Stimulated activated CD4-positive, alpha-beta T cell treated with anti-CD3 and anti-CD28 coated beads, Interleukin-15, amount 100 ng/mL, for 48 hours (primary cell): ENCODE measurements at regions not wholly inside any gene's neighbourhood (a gene's known extent, or its start where the extent isn't known, plus 50 kb on each side); places are given as distances from the start of the nearest gene placed in this dataset.

Experiments
- DNase-seq, 2 donors: peaks; one replicate each; pipeline ENCODE4 v3.0.0-alpha.2; 2020; ENCODE audit warnings: low read depth in 2 of 2

GRCh38 chr10:33743429-33743857 is 409.0 kb upstream of the NRP1 start:
- no peak for DNase-seq

DNA sequence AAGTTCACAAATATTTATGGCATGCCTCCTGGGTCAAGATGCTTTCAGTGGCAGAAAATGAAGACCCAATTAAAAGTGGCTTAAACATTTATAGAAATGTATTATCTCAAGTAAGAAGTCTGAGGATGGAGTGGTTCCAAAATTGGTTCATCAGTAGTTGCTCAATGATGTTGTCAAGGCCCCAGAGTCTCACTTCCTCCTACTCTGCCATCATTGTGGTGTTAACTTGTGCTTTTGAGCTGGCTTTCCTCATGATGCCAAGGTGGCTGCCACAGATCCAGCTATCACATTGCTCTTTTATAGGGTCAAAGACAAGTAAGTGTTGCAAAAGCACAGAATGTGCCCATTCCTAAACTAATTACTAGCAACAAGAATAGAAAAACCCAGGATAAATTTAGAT is 404.6 kb upstream of the NRP1 start:
- DNase-seq = no peak

DNA sequence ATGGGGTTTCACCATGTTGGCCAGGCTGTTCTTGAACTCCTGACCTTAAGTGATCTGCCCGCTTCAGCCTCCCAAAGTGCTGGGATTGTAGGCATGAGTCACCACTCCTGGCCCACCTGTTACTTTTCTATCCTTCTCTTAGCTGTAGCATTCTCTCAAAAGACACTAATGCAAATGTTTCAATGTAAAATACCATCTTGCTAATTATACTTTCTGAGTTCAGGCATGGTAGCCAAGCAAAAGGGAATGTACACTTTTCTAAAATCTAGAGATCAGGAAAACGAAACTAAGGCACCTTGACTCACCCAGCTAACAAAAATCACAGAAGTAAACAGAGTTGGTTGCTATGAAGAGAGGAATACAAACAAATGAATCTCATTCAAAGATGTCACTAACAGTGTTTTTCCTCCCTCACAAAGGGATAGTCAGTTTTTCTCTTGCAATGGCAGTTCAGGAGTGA is 401.0 kb upstream of the NRP1 start:
- no peak for DNase-seq

DNA sequence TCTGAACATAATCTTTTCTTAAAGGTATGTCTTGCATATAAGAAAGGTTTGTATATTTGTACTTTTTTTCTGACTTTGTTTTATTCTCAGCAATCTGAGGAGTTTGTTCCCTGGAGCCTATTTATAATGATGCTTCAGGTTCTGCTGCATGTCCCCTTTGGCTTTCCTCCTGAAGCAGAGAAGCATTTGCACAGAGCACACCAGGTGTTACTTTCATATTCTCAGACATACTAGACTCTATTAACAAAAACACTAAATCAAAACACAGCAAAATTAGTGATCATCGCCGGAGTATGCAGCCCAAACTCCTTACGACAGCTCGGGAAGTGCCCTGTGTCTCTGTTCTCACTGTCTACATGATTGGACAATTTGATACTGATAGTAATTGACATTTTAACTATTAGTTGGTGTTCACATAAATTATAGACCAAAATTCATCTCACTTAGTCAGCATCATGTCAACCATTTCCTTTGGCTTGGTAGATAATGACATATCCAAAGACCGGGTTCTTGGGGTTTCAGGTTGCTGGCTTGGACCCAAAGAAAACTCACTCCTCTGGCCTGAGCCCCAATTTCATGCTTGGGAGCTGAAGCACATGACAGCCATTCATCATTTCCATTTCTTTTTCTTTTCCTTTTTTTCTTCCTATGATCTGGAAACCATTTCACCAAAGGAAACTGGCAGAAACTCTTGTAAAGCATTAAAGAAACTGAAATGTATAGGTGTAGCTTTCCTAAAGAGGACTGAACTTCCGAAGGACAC is 400.1 kb upstream of the NRP1 start:
- no peak for DNase-seq

DNA sequence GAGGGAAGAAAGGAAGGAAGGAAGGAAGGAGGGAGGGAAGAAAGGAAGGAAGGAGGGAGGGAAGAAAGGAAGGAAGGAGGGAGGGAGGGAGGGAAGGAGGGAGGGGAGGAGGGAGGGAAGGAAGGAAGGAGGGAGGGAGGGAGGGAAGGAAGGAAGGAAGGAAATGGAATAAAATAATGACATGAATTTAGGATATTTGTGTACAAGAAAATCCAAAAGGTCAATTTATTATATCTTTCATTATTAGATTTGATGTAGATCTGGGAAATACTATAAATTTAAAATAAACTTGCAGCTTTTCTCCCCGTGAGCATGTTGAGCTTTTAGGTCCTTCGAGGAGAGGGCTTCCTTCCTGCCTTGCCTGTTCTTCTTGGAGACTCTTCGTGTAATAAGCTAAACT is 398.6 kb upstream of the NRP1 start:
- DNase-seq = no peak

DNA sequence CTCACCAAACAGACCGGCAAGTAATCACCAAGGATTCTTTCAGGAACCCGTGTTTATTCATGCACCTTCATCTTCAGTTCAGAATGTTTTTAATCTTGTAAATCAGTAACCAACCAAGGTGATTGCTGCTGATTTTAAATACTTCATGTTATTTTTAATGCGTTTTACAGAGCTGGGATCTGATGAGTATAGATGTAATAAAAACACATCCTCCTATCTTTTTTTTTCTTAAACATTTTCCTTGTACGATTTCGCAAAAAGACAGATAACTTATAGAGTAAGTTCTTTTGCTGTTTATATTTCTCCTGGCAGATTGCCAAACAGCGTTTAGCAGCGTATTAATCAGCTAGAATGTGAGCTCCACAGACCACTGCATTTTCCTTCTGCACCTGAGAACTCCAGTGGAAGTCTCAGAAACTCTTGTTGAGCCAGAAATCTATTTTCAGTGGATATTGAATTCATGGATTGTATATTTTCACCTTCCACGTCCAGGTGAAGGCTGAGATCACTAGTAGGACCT is 397.8 kb upstream of the NRP1 start:
- DNase-seq = no peak

GRCh38 chr10:33731322-33731721 is 396.9 kb upstream of the NRP1 start:
- no peak for DNase-seq

- no peak for DNase-seq
These were observed 391.0 kb upstream of the NRP1 start for GRCh38 chr10:33725430-33725829.

DNA sequence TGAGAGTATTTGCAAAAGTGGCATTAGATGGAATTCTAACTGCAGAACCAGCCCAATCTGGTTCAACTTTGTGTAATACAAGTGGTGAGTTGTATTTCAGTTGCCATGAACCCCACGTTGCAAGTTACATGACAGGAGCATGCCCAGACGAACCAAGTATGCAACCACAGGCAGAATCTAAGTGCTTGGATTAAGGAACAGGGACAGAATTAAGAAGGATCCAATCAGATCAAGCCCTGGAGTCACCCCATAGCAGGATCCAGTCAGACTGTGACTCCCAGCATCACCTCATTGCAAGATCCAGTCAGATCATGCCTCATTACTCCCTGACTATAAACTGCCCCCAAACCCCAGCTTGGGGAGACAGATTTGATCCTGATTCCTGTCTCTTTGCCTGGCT is 388.7 kb upstream of the NRP1 start:
- no peak for DNase-seq

GRCh38 chr10:33722067-33722466 is 387.6 kb upstream of the NRP1 start:
- DNase-seq = no peak

DNA sequence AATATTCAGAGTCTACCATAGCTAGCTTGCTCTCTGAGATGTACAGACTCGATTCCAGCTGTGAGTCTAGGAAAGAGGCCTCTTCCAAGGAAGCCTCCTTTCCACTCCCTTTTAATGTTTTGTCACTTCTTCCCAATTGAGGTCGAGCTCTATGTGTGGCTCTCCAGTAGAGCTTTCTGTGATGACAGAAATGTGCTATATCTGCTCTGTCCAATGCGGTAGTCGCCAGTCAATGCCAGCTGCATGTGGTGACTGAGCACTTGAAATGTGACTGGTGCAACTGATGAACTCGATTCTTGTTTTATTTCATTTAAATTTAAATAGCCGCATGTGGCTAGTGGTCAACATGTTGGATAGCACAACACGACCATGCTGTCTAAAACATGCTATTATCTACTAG is 387.0 kb upstream of the NRP1 start:
- DNase-seq = no peak

DNA sequence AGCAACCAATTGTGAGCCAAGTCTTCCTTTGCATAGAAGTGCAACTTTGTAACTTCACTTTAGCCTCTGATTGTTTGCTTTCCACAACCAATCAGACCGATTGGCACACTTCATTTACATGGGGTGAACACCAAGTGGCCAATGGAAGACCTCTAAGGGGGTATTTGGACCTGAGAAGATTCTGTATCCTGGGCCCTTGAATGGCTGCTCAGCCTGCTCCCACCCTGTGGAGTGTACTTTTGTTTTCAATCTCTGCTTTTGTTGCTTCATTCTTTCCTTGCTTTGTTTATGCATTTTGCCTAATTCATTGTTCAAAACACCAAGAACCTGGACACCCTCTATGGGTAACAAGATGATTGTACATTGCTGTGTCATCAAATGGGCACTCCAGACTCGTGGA is 385.7 kb upstream of the NRP1 start:
- no peak for DNase-seq

DNA sequence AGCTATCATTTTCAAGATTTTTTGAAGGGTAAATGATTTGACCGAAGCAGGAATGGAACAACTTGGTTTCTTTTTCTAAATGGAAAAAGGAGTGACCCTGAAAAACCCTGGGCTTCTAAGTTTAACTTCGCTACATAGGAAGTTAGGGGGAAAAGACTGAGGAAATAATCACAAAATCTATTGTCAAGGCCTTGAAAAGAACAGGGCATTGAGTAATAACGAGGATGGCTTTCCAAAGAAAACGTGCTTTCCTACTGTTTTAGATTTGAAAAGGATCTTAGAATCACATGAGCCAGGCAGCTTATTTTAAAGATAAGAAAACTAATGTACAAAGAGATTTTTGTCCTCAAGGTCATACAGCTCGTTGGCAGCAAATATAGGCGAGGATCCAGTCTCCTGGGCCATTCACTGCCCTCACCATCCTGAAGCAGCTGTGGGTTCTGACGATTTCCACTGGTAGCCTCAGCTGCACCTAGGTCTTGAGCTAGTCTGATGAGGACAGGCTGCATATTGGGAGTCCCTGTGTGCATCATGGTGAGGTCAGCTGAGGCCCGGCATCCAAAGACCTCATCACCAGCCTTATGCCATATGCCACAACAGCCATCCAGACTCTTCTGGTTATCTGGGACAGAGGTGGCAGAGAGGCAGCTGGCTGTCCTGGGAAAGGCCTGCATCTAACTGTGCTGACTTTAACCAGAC is 384.7 kb upstream of the NRP1 start:
- no peak for DNase-seq

- no peak for DNase-seq
These were observed 382.2 kb upstream of the NRP1 start for GRCh38 chr10:33716501-33717267.

- no peak for DNase-seq
These were observed 381.0 kb upstream of the NRP1 start for GRCh38 chr10:33715303-33715975.

GRCh38 chr10:33712825-33713224 is 378.4 kb upstream of the NRP1 start:
- DNase-seq = no peak

GRCh38 chr10:33710006-33710405 is 375.5 kb upstream of the NRP1 start:
- DNase-seq = no peak

GRCh38 chr10:33709008-33709753 is 374.7 kb upstream of the NRP1 start:
- DNase-seq = no peak

GRCh38 chr10:33708561-33708960 is 374.1 kb upstream of the NRP1 start:
- DNase-seq = no peak

GRCh38 chr10:33706746-33707145 is 372.3 kb upstream of the NRP1 start:
- DNase-seq = no peak

DNA sequence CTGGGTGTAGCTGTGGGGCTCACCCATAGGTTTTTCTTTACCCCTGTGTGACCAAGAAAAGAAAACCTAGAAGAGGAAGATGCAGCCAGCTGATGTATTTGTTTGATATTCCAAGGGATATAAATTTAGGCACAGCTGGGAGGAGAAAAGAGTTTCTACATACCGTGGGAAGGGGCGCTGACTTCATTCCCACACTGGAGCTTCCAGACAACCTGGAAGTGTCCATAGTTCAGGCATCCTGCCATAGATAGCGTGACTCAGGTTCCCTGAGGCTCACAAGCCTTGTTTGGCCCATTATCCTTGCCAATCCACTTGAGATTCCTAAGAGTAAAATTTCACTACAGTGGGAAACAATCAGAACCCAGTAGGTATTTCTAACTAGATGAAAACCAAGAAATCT is 371.7 kb upstream of the NRP1 start:
- DNase-seq = no peak
